Mesodermal cell (in vitro differentiated cells): ENCODE measurements at regions not wholly inside any gene's neighbourhood (a gene's known extent, or its start where the extent isn't known, plus 50 kb on each side); places are given as distances from the start of the nearest gene placed in this dataset.
A peak's percentile ranks its signal among the peaks of the same experiment; 100 is the strongest.

Experiments
- H3K27ac ChIP-seq: 2 replicates; pipeline ENCODE4 v1.7.0; 2013; ENCODE audit warnings: mild to moderate bottlenecking, low read depth, low read length, moderate library complexity; ENCODE audit not compliant: severe bottlenecking
- H3K36me3 ChIP-seq: 2 replicates; pipeline ENCODE4 v1.7.1; 2013; ENCODE audit warnings: mild to moderate bottlenecking, low read length, moderate library complexity; ENCODE audit not compliant: control insufficient read depth, insufficient read depth
- H3K4me1 ChIP-seq: one replicate; pipeline ENCODE4 v1.7.1; 2013; ENCODE audit warnings: mild to moderate bottlenecking, low read length; ENCODE audit not compliant: insufficient read depth, control insufficient read depth, poor library complexity, severe bottlenecking
- H3K4me3 ChIP-seq: 2 replicates; pipeline ENCODE4 v1.7.0; 2013; ENCODE audit warnings: low read length, control low read depth, mild to moderate bottlenecking; ENCODE audit not compliant: insufficient read depth, poor library complexity, severe bottlenecking; ENCODE audit errors: extremely low read depth
- H3K9me3 ChIP-seq: 2 replicates; pipeline ENCODE4 v1.7.1; 2013; ENCODE audit warnings: mild to moderate bottlenecking, low read length, moderate library complexity; ENCODE audit not compliant: control insufficient read depth
- WGBS, 2 experiments: methylation state at CpG; one replicate each; pipeline ENCODE4 v1.1.5; 2013; ENCODE audit warnings: missing lambda C conversion rate in 2 of 2; ENCODE audit not compliant: insufficient coverage in 2 of 2; 5-methylcytosine and 5-hydroxymethylcytosine counted together

- Histone ChIP-seq H3K9me3 (peaks cover 12% of the 10 kb centered on the region), H3K27ac (no peak overlapping the region), H3K4me1 (no peaks in the 10 kb centered on the region), H3K4me3 (no peak overlapping the region), H3K36me3 (no peaks in the 10 kb centered on the region)
- WGBS, 2 experiments: no CpG with 5 or more reads among the region's 1 CpG
These were observed 288.4 kb upstream of the SASH1 start for GRCh38 chr6:148054219-148054618.

GRCh38 chr6:148055419-148055818, 287.2 kb upstream of the SASH1 start:
- Histone ChIP-seq H3K4me1 (no peaks in the 10 kb centered on the region), H3K27ac (no peak overlapping the region), H3K4me3 (no peak overlapping the region), H3K9me3 (peaks cover 21% of the 10 kb centered on the region), H3K36me3 (no peaks in the 10 kb centered on the region)
- WGBS, 2 experiments: 100% methylated on average over 3 of the region's 3 CpGs

GRCh38 chr6:148059869-148060268, 282.8 kb upstream of the SASH1 start:
- Histone ChIP-seq H3K4me1 (peaks cover 6% of the 10 kb centered on the region), H3K9me3 (peaks cover 17% of the 10 kb centered on the region), H3K4me3 (no peak overlapping the region), H3K27ac (no peak overlapping the region), H3K36me3 (no peaks in the 10 kb centered on the region)
- 75 to 80% methylated on average over 1 of the region's 1 CpG for WGBS, 2 experiments

GRCh38 chr6:148064406-148065134, 278.1 kb upstream of the SASH1 start:
- WGBS, 2 experiments: 70 to 76% methylated on average over 8 to 12 of the region's 12 CpGs
- Histone ChIP-seq H3K27ac (peak overlapping the region; percentile 85), H3K36me3 (no peaks in the 10 kb centered on the region), H3K4me1 (peaks cover 16% of the 10 kb centered on the region), H3K9me3 (peaks cover 9% of the 10 kb centered on the region), H3K4me3 (no peak overlapping the region)

GRCh38 chr6:148068437-148069061, 274.1 kb upstream of the SASH1 start:
- H3K36me3 ChIP-seq: no peaks in the 10 kb centered on the region
- H3K9me3 ChIP-seq: peaks cover 5% of the 10 kb centered on the region
- no peak overlapping the region for H3K27ac ChIP-seq
- whole genome bisulfite sequencing, 2 experiments: 89 to 92% methylated on average over 8 to 10 of the region's 11 CpGs
- H3K4me1 ChIP-seq: peaks cover 16% of the 10 kb centered on the region
- H3K4me3 ChIP-seq: no peak overlapping the region

GRCh38 chr6:148069256-148069655, 273.4 kb upstream of the SASH1 start:
- WGBS, 2 experiments: 92 to 100% methylated on average over 2 to 3 of the region's 5 CpGs
- Histone ChIP-seq H3K27ac (no peak overlapping the region), H3K36me3 (no peaks in the 10 kb centered on the region), H3K4me1 (peaks cover 11% of the 10 kb centered on the region), H3K4me3 (no peak overlapping the region), H3K9me3 (peaks cover 5% of the 10 kb centered on the region)

GRCh38 chr6:148074291-148074690, 268.3 kb upstream of the SASH1 start:
- Histone ChIP-seq H3K36me3 (no peaks in the 10 kb centered on the region), H3K27ac (no peak overlapping the region)
- WGBS, 2 experiments: 96 to 100% methylated on average over 4 of the region's 6 CpGs

GRCh38 chr6:148074738-148075137, 267.9 kb upstream of the SASH1 start:
- Histone ChIP-seq H3K36me3 (no peaks in the 10 kb centered on the region), H3K27ac (no peak overlapping the region), H3K9me3 (peaks cover 5% of the 10 kb centered on the region), H3K4me1 (no peaks in the 10 kb centered on the region), H3K4me3 (no peak overlapping the region)
- WGBS, 2 experiments: 71 to 100% methylated on average over 1 of the region's 5 CpGs

More at GRCh38 chr6:148074291-148074690, 268.3 kb upstream of the SASH1 start:
- no peak overlapping the region for H3K4me3 ChIP-seq
- H3K9me3 ChIP-seq: peaks cover 5% of the 10 kb centered on the region
- H3K4me1 ChIP-seq: no peaks in the 10 kb centered on the region

- Histone ChIP-seq H3K4me3 (no peak overlapping the region), H3K27ac (no peak overlapping the region), H3K4me1 (no peaks in the 10 kb centered on the region), H3K9me3 (peaks cover 5% of the 10 kb centered on the region), H3K36me3 (no peaks in the 10 kb centered on the region)
These were observed 267.3 kb upstream of the SASH1 start for GRCh38 chr6:148075352-148075751.

- Histone ChIP-seq H3K4me1 (no peaks in the 10 kb centered on the region), H3K9me3 (peaks cover 5% of the 10 kb centered on the region), H3K27ac (no peak overlapping the region), H3K4me3 (no peak overlapping the region), H3K36me3 (no peaks in the 10 kb centered on the region)
- WGBS, 2 experiments: 56 to 86% methylated on average over 1 of the region's 3 CpGs
These were observed 266.6 kb upstream of the SASH1 start for GRCh38 chr6:148076051-148076450.

- H3K4me1 ChIP-seq: no peaks in the 10 kb centered on the region
- H3K36me3 ChIP-seq: no peaks in the 10 kb centered on the region
- WGBS, 2 experiments: 60% methylated on average over 1 of the region's 1 CpG; no CpG with 5 or more reads in 1 of the 2 experiments
- H3K4me3 ChIP-seq: no peak overlapping the region
- no peaks in the 10 kb centered on the region for H3K9me3 ChIP-seq
- no peak overlapping the region for H3K27ac ChIP-seq
These were observed 262.3 kb upstream of the SASH1 start for GRCh38 chr6:148080315-148080714.
